Activated CD8-positive, alpha-beta memory T cell treated with anti-CD3 and anti-CD28 coated beads, Interleukin-2, amount 10 ng/mL, durations not matched to agents 7 days and 5 days (primary cell): ENCODE measurements at regions not wholly inside any gene's neighbourhood (a gene's known extent, or its start where the extent isn't known, plus 50 kb on each side); places are given as distances from the start of the nearest gene placed in this dataset.
"Not testable (repeated sequence)": the region's sequence is repeated elsewhere in the genome, so short reads cannot be mapped to it uniquely, and the experiment has no call there.

Experiments used
- ATAC-seq: fragments of 150-1000 bp; cut with Tn5 transposase; one replicate; pipeline ENCODE4 v1.10.0; 2021; ENCODE audit warnings: moderate library complexity
- CTCF ChIA-PET: fragments of 350-600 bp; sonication (Branson Sonifier 250); formaldehyde crosslinking; loops from one replicate; lab custom pipeline; 2021; ENCODE audit warnings: antibody characterized with exemption; lab: Charles Lee
- DNase-seq: peaks from one replicate; pipeline ENCODE4 v3.0.0-alpha.2; 2020
- H3K27ac Mint-ChIP-seq: one replicate; pipeline ENCODE4 v1.8.0; 2021; ENCODE audit warnings: mild to moderate bottlenecking, mixed read lengths
- H3K27me3 Mint-ChIP-seq: one replicate; pipeline ENCODE4 v1.8.0; 2021; ENCODE audit warnings: mixed read lengths
- H3K36me3 Mint-ChIP-seq: one replicate; pipeline ENCODE4 v1.8.0; 2021; ENCODE audit warnings: mild to moderate bottlenecking, mixed read lengths
- H3K4me1 Mint-ChIP-seq: one replicate; pipeline ENCODE4 v1.8.0; 2021; ENCODE audit warnings: mixed read lengths
- H3K4me3 Mint-ChIP-seq: one replicate; pipeline ENCODE4 v1.8.0; 2021; ENCODE audit warnings: mild to moderate bottlenecking, moderate library complexity, mixed read lengths
- H3K9me3 Mint-ChIP-seq: one replicate; pipeline ENCODE4 v1.8.0; 2022; ENCODE audit warnings: low read depth, mixed read lengths

DNA sequence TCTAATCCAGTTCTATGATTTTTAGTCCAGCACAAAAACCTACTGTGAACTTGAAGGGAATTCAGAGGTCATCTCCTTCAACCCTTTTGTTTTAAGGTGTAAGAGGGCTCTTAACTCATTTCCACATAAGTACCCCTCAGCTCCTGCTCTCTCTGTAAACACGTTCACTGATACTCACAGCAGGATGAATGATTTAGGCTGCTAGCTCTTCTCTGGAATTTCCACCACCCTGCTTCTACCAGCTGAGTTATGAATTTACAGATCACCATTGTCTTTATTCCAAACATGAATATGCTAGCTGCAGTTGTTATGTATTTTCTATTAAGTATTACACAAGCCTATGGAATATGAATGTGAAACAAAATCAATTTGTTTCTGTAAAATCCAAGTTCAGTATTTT lies 101.3 kb upstream of the NANOGP8 start:
- H3K36me3 Mint-ChIP-seq: no peaks in the 10 kb centered on the region
- H3K4me3 Mint-ChIP-seq: no peak overlapping the region
- DNase-seq (no peak), ATAC-seq (no peak)
- CTCF ChIA-PET: no interaction called here
- H3K9me3 Mint-ChIP-seq: no peaks in the 10 kb centered on the region
- peaks cover 6% of the 10 kb centered on the region for H3K4me1 Mint-ChIP-seq
- no peaks in the 10 kb centered on the region for H3K27me3 Mint-ChIP-seq
- H3K27ac Mint-ChIP-seq: no peak overlapping the region

DNA sequence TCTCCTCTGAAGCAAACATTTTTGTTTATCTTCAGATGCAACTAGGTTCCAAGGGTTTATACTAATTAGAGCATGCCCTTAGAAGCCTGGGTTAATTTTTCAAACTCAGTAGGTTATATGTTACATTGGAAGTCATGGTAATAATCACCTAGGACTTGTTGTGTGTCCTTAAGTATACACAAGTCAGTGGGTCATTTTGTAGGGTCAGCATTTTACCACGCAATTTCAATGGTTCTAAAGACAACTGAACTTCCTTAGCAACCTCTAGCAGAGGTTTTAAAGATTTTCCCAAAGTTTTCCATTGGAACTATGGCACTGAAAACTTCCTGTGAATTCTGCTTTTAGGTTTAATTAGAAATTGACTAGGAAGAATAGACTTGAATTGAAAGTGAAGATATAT lies 99.6 kb upstream of the NANOGP8 start:
- CTCF ChIA-PET: no interaction called here
- no peak for DNase-seq
- H3K27me3 Mint-ChIP-seq: no peaks in the 10 kb centered on the region
- no peaks in the 10 kb centered on the region for H3K36me3 Mint-ChIP-seq
- peaks cover 6% of the 10 kb centered on the region for H3K4me1 Mint-ChIP-seq
- H3K4me3 Mint-ChIP-seq: no peak overlapping the region
- H3K27ac Mint-ChIP-seq: no peak overlapping the region
- H3K9me3 Mint-ChIP-seq: no peaks in the 10 kb centered on the region
- ATAC-seq: no peak

DNA sequence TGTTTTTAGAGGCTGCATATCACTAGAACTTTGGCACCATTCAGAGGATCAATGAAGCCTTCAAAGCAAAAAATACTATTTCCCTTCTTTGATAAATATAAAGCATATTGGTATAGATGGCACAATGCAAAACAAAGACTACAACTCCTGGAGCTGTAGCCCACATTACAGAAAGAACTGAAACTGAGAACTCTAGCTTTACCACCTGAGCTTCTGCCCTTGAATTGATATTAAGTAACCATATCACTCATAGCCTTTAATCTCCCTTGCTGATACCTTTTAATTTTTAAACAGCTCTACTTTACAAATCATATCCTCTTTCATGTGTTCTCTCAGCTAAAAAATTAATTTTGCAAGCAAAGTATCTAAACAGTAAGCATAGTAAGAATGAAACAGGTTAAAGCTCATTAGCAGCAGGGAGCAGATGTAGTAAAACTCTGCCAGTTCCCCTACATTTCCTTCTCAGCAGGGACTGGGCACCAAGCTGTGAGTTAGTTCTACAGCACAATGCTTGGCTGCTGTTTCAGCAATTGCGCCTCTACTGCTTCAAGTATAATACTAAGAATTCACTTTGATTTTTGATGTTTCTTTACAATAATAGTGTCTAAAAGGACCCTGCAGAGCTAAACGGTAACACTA lies 97.9 kb upstream of the NANOGP8 start:
- ATAC-seq: no peak
- CTCF ChIA-PET: no interaction called here
- Mint-ChIP-seq H3K4me1 (peaks cover 6% of the 10 kb centered on the region), H3K4me3 (no peak overlapping the region), H3K9me3 (no peaks in the 10 kb centered on the region), H3K27ac (no peak overlapping the region), H3K27me3 (no peaks in the 10 kb centered on the region), H3K36me3 (no peaks in the 10 kb centered on the region)
- DNase-seq: no peak

DNA sequence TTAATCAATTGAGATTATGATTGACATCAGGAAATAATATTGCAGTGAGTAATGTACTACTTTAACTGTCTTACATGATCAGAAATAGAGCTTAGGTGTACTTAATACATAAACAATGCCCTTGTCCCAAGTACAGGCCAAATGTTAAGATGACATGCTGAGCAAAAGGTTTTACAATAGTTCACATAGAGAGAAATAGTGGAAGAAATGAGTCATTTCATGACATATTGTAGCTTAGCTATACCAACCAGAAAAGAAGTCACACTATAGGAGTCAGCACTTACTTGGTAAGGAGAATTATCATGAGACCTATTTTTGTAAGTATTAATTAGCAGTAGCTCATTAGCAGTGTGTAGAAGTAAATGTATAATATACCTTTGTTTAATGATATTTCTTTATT lies 96.4 kb upstream of the NANOGP8 start:
- Mint-ChIP-seq H3K9me3 (no peaks in the 10 kb centered on the region), H3K27ac (no peak overlapping the region)

DNA sequence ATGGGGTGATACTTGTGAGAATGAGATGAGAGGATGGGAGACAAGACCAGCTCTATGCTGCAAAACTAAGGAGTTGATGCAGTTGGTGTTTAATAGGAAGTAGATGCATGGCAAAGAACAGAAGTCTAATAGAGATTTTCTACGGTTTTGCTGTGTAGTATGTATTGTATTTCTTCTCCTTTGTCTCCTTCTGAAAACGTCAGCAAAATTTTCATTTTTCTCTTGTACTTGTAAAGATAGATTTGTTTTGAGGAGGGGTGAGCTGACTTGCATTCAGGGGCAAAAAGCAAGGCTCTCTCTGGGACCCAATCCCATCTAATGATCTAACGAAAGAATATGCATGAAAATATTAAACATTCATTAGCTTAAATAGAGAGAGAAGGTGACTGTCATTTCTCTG lies 94.6 kb upstream of the NANOGP8 start:
- Mint-ChIP-seq H3K27me3 (no peaks in the 10 kb centered on the region), H3K9me3 (no peaks in the 10 kb centered on the region), H3K4me3 (no peak overlapping the region), H3K4me1 (peaks cover 6% of the 10 kb centered on the region), H3K36me3 (no peaks in the 10 kb centered on the region), H3K27ac (no peak overlapping the region)
- CTCF ChIA-PET: no interaction called here
- DNase-seq (no peak), ATAC-seq (no peak)

More for the DNA sequence above, 96.4 kb upstream of the NANOGP8 start:
- Mint-ChIP-seq H3K4me1 (peaks cover 6% of the 10 kb centered on the region), H3K36me3 (no peaks in the 10 kb centered on the region), H3K4me3 (no peak overlapping the region), H3K27me3 (no peaks in the 10 kb centered on the region)
- CTCF ChIA-PET: no interaction called here
- ATAC-seq (no peak), DNase-seq (no peak)

DNA sequence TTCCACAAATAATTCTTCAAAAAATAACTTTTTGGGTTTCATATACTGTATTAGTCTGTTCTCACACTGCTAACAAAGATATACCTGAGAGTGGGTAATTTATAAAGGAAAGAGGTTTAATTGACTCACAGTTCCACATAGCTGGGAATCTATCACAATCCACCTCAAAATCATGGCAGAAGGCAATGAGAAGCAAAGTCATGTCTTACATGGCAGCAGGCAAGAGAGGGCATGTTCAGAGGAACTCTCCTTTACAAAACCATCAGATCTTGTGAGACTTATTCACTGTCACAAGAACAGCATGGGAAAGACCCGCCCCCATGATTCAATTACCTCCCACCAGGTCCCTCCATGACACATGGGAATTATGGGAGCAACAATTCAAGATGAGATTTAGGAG lies 93.1 kb upstream of the NANOGP8 start:
- ATAC-seq, H3K27ac Mint-ChIP-seq, H3K27me3 Mint-ChIP-seq, H3K4me3 Mint-ChIP-seq, CTCF ChIA-PET, H3K36me3 Mint-ChIP-seq, H3K9me3 Mint-ChIP-seq, H3K4me1 Mint-ChIP-seq, DNase-seq: not testable (repeated sequence)

DNA sequence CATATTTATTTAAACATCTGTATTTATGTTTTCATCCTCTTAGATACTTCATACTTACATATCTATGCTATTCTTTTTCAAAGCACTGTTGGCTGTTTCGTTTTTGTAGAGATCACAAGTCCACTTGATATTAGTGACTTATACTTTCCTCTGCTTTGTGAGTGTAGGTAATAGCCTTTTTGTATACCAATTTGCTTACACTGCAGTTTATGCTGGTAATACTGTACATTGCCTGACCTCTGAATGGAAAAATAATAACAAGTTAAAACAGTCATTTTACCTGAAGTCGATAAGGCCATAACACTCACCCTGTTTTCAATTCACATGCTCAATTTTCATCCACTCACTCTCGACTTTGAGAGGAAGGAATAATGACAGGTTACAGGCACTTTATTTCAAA lies 89.9 kb upstream of the NANOGP8 start:
- no peak for ATAC-seq
- H3K4me3 Mint-ChIP-seq: no peak overlapping the region
- CTCF ChIA-PET: no interaction called here
- no peak overlapping the region for H3K27ac Mint-ChIP-seq
- no peaks in the 10 kb centered on the region for H3K36me3 Mint-ChIP-seq
- DNase-seq: no peak
- no peaks in the 10 kb centered on the region for H3K27me3 Mint-ChIP-seq
- H3K9me3 Mint-ChIP-seq: no peaks in the 10 kb centered on the region
- no peaks in the 10 kb centered on the region for H3K4me1 Mint-ChIP-seq

DNA sequence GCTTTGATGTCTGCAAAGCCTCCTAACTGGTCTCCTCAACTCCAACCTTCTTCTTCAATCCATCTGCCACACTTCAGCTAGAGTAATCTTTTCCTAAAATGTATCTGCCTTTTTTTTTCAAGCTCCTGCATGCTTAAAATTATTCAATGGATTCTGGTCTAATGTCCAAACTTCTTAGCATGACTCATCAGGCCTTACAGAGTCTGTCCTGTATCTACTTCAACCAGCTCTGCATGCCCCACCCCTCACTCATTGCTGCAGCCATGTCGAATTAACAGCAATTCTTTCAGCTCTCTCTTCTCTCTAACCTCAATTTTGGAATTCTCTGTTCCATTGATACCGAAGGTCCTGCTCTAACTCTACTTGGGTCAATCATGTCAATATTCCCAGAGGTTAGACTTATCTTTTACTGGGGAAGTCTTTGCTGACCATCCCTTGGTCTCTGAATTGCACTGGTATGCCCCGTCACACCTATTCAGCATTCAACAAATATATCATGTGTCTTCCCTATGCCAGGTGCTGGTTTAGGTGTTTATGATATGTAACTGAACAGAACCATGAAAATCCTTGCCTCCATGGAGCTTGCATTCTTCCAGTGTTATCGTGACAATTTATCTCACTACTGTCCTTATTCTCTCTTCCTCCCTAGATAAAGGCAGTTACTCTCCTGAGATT lies 88.5 kb upstream of the NANOGP8 start:
- CTCF ChIA-PET: no interaction called here
- H3K27me3 Mint-ChIP-seq: no peaks in the 10 kb centered on the region
- no peak overlapping the region for H3K4me3 Mint-ChIP-seq
- no peak overlapping the region for H3K27ac Mint-ChIP-seq
- H3K36me3 Mint-ChIP-seq: no peaks in the 10 kb centered on the region
- ATAC-seq: no peak
- no peaks in the 10 kb centered on the region for H3K4me1 Mint-ChIP-seq
- no peak for DNase-seq
- H3K9me3 Mint-ChIP-seq: no peaks in the 10 kb centered on the region

DNA sequence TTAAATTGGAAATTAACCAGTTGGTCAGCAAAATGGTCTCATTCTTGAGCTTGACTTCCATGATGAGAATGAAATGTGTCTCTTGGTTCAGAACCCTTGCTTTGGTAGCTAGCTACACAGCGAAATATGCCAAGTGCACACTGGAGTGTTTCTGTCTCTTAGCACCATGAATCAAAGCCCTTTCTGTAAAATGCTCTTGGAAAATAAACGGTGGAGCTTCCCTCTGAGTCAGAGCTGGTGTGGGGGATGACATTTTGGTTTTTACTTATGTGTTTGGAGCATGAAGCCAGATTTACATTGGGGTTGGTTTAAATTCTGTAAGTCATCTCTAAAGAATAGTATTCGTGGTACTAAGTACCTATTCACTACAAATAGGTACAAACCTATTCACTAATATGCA lies 85.1 kb upstream of the NANOGP8 start:
- Mint-ChIP-seq H3K36me3 (no peaks in the 10 kb centered on the region), H3K27me3 (peaks cover 6% of the 10 kb centered on the region), H3K27ac (no peak overlapping the region), H3K9me3 (no peaks in the 10 kb centered on the region), H3K4me1 (no peaks in the 10 kb centered on the region), H3K4me3 (no peak overlapping the region)
- CTCF ChIA-PET: no interaction called here
- DNase-seq (no peak), ATAC-seq (no peak)

DNA sequence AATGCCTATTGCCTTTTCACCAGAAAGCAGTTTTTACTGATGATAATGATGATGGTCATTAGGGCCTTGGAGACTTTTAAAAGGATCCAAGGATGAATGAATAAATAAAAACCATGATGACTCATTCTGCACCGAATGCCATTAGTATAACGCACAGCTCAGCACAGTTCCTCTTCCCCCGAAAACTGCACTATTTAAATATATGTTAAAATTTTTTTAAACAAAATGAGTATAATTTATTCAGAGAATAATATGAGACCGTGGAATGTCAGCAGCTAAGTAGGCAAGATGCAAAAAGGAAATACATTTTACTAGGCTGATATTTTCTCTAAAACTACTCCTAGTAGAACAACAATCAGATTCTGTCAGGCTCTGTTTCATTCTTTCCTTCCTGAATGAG lies 83.4 kb upstream of the NANOGP8 start:
- Mint-ChIP-seq H3K4me1 (no peaks in the 10 kb centered on the region), H3K27me3 (peaks cover 6% of the 10 kb centered on the region), H3K9me3 (no peaks in the 10 kb centered on the region), H3K4me3 (no peak overlapping the region), H3K27ac (no peak overlapping the region), H3K36me3 (no peaks in the 10 kb centered on the region)
- CTCF ChIA-PET: no interaction called here
- DNase-seq (no peak), ATAC-seq (no peak)

DNA sequence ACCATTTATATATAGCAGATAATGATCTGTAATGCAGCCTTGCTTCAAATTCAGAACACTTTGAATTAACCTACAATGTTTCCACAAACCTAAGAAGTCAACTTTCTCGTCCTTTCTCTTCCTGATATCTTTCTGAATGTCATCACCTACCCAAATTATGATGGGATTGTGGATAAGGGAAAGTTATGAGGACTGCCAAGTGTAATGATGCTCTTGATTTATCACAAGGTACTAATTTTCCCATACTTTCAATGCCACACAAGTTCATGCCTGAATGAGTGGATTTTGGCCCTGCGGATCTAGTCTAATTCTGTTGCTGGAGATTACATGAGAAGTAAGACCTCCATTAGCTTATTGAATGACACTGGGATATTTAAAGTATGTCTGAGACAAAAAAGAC lies 82.6 kb upstream of the NANOGP8 start:
- no peaks in the 10 kb centered on the region for H3K36me3 Mint-ChIP-seq
- DNase-seq: no peak
- H3K4me3 Mint-ChIP-seq: no peak overlapping the region
- no peak overlapping the region for H3K27ac Mint-ChIP-seq
- no peaks in the 10 kb centered on the region for H3K9me3 Mint-ChIP-seq
- CTCF ChIA-PET: no interaction called here
- ATAC-seq: no peak
- H3K4me1 Mint-ChIP-seq: no peaks in the 10 kb centered on the region
- peaks cover 6% of the 10 kb centered on the region for H3K27me3 Mint-ChIP-seq

DNA sequence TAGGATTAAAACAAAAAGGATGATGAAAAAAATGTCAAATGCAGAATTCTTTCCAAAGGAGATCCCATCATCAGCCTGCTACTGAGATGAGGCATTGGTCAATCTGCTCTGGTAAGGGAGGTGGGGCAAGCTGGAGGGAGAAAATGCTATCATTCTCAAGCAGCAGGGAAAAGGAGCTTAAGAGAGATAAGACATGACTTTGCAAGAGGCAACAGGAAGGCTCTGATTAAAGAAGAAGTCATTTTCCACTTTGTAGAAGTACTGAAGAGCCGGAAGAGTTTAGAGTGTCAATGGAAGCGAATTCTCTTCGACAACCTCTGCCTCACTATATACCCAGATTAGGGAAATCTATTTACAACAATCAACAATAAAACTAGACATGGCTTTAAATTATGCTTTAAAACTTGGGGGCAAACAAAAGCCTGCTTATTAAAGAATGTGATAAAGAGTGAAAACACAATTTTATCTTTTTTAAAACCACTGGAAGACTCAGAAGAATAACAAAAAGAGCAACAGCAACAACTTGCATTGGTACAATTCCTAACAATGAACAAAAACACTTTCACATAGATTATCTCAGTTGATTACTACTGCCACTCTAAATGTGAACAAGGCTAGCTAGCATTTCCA lies 81.8 kb upstream of the NANOGP8 start:
- Mint-ChIP-seq H3K9me3 (no peaks in the 10 kb centered on the region), H3K27ac (no peak overlapping the region), H3K27me3 (peaks cover 6% of the 10 kb centered on the region), H3K36me3 (no peaks in the 10 kb centered on the region), H3K4me3 (no peak overlapping the region), H3K4me1 (no peaks in the 10 kb centered on the region)
- no peak for ATAC-seq
- no peak for DNase-seq
- CTCF ChIA-PET: interaction anchor here (0.5 kb wide), 1 partner anchor 106 kb away, joined by 3 read pairs; no protein-coding TSS in a partner anchor

DNA sequence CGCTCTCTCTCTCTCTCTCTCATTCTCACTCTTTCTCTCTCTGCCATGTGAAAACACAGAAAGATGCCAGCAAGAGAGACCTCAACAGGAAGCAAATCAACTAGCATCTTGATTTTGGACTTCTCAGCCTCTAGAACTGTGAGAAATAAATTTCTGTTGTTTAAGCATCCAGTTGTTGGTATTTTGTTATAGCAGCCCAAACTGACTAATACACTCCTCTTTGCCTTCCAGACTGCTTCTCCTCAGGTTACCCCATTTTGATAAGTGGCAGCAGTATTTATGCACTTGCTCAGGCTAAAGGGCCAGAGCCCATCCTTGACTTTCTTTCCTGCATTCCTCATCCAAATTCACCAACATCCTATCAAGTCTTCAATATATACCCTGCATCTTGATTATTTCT lies 76.6 kb upstream of the NANOGP8 start:
- H3K27ac Mint-ChIP-seq: no peak overlapping the region
- H3K36me3 Mint-ChIP-seq: no peaks in the 10 kb centered on the region
- no peak overlapping the region for H3K4me3 Mint-ChIP-seq
- DNase-seq (no peak), ATAC-seq (no peak)
- CTCF ChIA-PET: no interaction called here
- H3K27me3 Mint-ChIP-seq: peaks cover 2% of the 10 kb centered on the region
- no peaks in the 10 kb centered on the region for H3K4me1 Mint-ChIP-seq
- H3K9me3 Mint-ChIP-seq: no peaks in the 10 kb centered on the region

DNA sequence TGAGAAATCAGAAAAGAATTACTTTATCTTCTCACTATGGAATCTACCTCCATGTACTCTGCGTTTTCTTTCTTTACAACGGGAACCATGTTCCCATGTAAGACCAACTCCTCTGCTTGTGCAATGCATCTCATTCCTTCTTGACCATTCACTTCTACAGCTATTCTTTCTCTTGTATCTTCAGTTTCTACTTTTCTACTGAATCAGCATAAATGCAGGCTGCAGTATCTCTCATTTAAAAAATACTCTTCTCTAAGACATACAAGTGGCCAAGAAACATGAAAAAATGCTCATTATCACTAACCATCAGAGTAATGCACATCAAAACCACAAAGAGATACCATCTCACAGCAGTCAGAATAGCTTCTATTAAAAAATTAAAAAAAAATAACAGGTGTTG lies 74.1 kb upstream of the NANOGP8 start:
- CTCF ChIA-PET: no interaction called here
- Mint-ChIP-seq H3K27me3 (no peaks in the 10 kb centered on the region), H3K4me1 (no peaks in the 10 kb centered on the region), H3K9me3 (no peaks in the 10 kb centered on the region), H3K4me3 (no peak overlapping the region), H3K36me3 (no peaks in the 10 kb centered on the region), H3K27ac (no peak overlapping the region)
- ATAC-seq (no peak), DNase-seq (no peak)
